ENCODE measurements at regions not wholly inside any gene's neighbourhood (a gene's known extent, or its start where the extent isn't known, plus 50 kb on each side); places are given as distances from the start of the nearest gene placed in this dataset.

DNA sequence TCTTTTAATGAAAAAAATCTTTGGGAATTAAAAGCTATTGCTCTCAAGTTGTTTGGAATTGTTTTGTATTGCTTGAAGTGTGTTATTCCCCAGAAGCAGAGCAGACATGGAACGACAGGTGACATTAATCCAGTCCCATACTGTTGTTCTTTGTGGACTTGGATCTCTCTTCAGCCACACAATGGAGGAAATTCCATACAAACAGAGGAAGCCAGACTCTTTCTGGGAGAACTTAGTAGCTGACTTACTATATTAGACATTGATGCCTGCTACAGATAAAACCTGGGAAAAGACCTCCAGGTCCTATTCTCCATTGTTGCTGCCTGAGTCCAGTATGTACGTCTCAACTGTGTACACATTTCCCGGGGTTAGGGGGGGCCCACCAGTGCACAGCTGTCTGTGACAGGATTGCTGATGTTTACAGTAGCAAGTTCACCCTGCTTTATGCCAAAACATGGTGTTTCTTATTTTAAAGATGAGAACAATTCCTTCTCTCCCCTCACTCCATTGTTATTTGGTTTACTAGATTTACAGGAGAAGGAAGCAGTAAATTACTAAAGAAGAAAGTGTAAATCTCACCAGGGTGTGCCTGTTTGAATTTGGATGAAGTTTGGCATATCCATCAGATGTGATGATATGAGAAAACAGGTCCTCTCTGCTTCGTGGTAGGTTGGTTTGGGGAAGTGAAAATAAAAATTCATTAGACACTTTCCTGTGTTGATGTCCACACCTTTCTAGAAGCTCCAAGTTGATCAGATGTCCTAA lies 142.4 kb upstream of the RBBP8 start:
- no peaks in the 10 kb centered on the region for H3K36me3 Mint-ChIP-seq
- ATAC-seq (no peak), DNase-seq (ENCODE audit: low spot score) (no peak)
- no peak overlapping the region for H3K4me3 Mint-ChIP-seq
- H3K27me3 Mint-ChIP-seq (ENCODE audit: low read depth), result peaks cover 3% of the 10 kb centered on the region
- POLR2A ChIA-PET, result no interaction called here
- no peak for TF ChIP-seq ZNF423 (CRISPR knock-in tag; IDR thresholded peaks at IDR 0.05)
- TF ChIP-seq, protein P1, sequence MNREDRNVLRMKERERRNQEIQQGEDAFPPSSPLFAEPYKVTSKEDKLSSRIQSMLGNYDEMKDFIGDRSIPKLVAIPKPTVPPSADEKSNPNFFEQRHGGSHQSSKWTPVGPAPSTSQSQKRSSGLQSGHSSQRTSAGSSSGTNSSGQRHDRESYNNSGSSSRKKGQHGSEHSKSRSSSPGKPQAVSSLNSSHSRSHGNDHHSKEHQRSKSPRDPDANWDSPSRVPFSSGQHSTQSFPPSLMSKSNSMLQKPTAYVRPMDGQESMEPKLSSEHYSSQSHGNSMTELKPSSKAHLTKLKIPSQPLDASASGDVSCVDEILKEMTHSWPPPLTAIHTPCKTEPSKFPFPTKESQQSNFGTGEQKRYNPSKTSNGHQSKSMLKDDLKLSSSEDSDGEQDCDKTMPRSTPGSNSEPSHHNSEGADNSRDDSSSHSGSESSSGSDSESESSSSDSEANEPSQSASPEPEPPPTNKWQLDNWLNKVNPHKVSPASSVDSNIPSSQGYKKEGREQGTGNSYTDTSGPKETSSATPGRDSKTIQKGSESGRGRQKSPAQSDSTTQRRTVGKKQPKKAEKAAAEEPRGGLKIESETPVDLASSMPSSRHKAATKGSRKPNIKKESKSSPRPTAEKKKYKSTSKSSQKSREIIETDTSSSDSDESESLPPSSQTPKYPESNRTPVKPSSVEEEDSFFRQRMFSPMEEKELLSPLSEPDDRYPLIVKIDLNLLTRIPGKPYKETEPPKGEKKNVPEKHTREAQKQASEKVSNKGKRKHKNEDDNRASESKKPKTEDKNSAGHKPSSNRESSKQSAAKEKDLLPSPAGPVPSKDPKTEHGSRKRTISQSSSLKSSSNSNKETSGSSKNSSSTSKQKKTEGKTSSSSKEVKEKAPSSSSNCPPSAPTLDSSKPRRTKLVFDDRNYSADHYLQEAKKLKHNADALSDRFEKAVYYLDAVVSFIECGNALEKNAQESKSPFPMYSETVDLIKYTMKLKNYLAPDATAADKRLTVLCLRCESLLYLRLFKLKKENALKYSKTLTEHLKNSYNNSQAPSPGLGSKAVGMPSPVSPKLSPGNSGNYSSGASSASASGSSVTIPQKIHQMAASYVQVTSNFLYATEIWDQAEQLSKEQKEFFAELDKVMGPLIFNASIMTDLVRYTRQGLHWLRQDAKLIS (CRISPR knock-in tag; IDR thresholded peaks at IDR 0.05; ENCODE audit: borderline replicate concordance), result no peak
- TF ChIP-seq, protein P2, sequence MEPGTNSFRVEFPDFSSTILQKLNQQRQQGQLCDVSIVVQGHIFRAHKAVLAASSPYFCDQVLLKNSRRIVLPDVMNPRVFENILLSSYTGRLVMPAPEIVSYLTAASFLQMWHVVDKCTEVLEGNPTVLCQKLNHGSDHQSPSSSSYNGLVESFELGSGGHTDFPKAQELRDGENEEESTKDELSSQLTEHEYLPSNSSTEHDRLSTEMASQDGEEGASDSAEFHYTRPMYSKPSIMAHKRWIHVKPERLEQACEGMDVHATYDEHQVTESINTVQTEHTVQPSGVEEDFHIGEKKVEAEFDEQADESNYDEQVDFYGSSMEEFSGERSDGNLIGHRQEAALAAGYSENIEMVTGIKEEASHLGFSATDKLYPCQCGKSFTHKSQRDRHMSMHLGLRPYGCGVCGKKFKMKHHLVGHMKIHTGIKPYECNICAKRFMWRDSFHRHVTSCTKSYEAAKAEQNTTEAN (CRISPR knock-in tag; IDR thresholded peaks at IDR 0.05), result no peak
- TF ChIP-seq TEAD4 (CRISPR knock-in tag; IDR thresholded peaks at IDR 0.05), result no peak
- no peak for TF ChIP-seq ATF1 (CRISPR knock-in tag; IDR thresholded peaks at IDR 0.05)
- TF ChIP-seq ZNF138 (CRISPR knock-in tag; conservative IDR thresholded peaks at IDR 0.05), result no peak
- no peak for TF ChIP-seq ZNF219 (CRISPR knock-in tag; IDR thresholded peaks at IDR 0.05; ENCODE audit: borderline replicate concordance)
- TF ChIP-seq, protein P3, sequence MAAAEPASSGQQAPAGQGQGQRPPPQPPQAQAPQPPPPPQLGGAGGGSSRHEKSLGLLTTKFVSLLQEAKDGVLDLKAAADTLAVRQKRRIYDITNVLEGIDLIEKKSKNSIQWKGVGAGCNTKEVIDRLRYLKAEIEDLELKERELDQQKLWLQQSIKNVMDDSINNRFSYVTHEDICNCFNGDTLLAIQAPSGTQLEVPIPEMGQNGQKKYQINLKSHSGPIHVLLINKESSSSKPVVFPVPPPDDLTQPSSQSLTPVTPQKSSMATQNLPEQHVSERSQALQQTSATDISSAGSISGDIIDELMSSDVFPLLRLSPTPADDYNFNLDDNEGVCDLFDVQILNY (CRISPR knock-in tag; IDR thresholded peaks at IDR 0.05), result no peak
- TF ChIP-seq JUN (CRISPR knock-in tag; IDR thresholded peaks at IDR 0.05), result no peak
- no peak for TF ChIP-seq GABPB1 (CRISPR knock-in tag; IDR thresholded peaks at IDR 0.05)
- TF ChIP-seq KAT7 (CRISPR knock-in tag; IDR thresholded peaks at IDR 0.05; ENCODE audit: borderline replicate concordance), result no peak
- TF ChIP-seq, protein P4, sequence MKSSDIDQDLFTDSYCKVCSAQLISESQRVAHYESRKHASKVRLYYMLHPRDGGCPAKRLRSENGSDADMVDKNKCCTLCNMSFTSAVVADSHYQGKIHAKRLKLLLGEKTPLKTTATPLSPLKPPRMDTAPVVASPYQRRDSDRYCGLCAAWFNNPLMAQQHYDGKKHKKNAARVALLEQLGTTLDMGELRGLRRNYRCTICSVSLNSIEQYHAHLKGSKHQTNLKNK (CRISPR knock-in tag; IDR thresholded peaks at IDR 0.05), result no peak
- TF ChIP-seq, protein P5, sequence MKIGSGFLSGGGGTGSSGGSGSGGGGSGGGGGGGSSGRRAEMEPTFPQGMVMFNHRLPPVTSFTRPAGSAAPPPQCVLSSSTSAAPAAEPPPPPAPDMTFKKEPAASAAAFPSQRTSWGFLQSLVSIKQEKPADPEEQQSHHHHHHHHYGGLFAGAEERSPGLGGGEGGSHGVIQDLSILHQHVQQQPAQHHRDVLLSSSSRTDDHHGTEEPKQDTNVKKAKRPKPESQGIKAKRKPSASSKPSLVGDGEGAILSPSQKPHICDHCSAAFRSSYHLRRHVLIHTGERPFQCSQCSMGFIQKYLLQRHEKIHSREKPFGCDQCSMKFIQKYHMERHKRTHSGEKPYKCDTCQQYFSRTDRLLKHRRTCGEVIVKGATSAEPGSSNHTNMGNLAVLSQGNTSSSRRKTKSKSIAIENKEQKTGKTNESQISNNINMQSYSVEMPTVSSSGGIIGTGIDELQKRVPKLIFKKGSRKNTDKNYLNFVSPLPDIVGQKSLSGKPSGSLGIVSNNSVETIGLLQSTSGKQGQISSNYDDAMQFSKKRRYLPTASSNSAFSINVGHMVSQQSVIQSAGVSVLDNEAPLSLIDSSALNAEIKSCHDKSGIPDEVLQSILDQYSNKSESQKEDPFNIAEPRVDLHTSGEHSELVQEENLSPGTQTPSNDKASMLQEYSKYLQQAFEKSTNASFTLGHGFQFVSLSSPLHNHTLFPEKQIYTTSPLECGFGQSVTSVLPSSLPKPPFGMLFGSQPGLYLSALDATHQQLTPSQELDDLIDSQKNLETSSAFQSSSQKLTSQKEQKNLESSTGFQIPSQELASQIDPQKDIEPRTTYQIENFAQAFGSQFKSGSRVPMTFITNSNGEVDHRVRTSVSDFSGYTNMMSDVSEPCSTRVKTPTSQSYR (CRISPR knock-in tag; IDR thresholded peaks at IDR 0.05), result no peak
- TF ChIP-seq CREB1 (CRISPR knock-in tag; IDR thresholded peaks at IDR 0.05), result no peak
- TF ChIP-seq, protein P6, sequence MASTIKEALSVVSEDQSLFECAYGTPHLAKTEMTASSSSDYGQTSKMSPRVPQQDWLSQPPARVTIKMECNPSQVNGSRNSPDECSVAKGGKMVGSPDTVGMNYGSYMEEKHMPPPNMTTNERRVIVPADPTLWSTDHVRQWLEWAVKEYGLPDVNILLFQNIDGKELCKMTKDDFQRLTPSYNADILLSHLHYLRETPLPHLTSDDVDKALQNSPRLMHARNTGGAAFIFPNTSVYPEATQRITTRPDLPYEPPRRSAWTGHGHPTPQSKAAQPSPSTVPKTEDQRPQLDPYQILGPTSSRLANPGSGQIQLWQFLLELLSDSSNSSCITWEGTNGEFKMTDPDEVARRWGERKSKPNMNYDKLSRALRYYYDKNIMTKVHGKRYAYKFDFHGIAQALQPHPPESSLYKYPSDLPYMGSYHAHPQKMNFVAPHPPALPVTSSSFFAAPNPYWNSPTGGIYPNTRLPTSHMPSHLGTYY (CRISPR knock-in tag; IDR thresholded peaks at IDR 0.05), result no peak
- H3K4me1 Mint-ChIP-seq, result no peaks in the 10 kb centered on the region
- H3K27ac Mint-ChIP-seq, result no peak overlapping the region
- no peaks in the 10 kb centered on the region for H3K9me3 Mint-ChIP-seq
- CTCF ChIA-PET, result interaction anchor here (1.5 to 2.6 kb wide), 3 partner anchors 8 to 193 kb away, joined by 3 to 10 read pairs (median 5); no protein-coding TSS in a partner anchor

All from WTC11 (cell line).